CD4-positive, CD25-positive, alpha-beta regulatory T cell (primary cell): ENCODE measurements at regions not wholly inside any gene's neighbourhood (a gene's known extent, or its start where the extent isn't known, plus 50 kb on each side); places are given as distances from the start of the nearest gene placed in this dataset.

Experiments used
- ATAC-seq, 2 donors: fragments of 150-1000 bp; cut with Tn5 transposase; one replicate each; pipeline ENCODE4 v1.10.0; 2021; ENCODE audit warnings: low read depth in 2 of 2, moderate number of reproducible peaks in 2 of 2, moderate library complexity in 1 of 2
- DNase-seq, 3 donors: peaks; one replicate each; pipeline versions ENCODE4 v3.0.0 to v3.0.0-alpha.2; 2012 to 2022; ENCODE audit warnings: mixed read lengths in 1 of 3
- H3K27ac ChIP-seq: one replicate; pipeline ENCODE4 v1.7.0; 2013; ENCODE audit warnings: mild to moderate bottlenecking, low read length; ENCODE audit not compliant: insufficient read depth, poor library complexity, severe bottlenecking
- H3K27me3 ChIP-seq: one replicate; pipeline ENCODE4 v1.7.0; 2013; ENCODE audit warnings: low read length; ENCODE audit not compliant: control insufficient read depth, insufficient read depth
- H3K36me3 ChIP-seq: one replicate; pipeline ENCODE4 v1.7.0; 2013; ENCODE audit warnings: mild to moderate bottlenecking, low read length, moderate library complexity; ENCODE audit not compliant: control insufficient read depth, insufficient read depth
- H3K4me1 ChIP-seq: 2 replicates; pipeline ENCODE4 v1.7.0; 2013; ENCODE audit warnings: mild to moderate bottlenecking, low read length; ENCODE audit not compliant: insufficient read depth, control insufficient read depth, poor library complexity, severe bottlenecking
- H3K4me3 ChIP-seq: one replicate; pipeline ENCODE4 v1.7.0; 2013; ENCODE audit warnings: low read depth, mild to moderate bottlenecking, low read length, moderate library complexity
- H3K9me3 ChIP-seq, 2 experiments: 1 replicate in 1 of 2; 2 replicates in 1 of 2; pipeline ENCODE4 v1.7.0; 2013; ENCODE audit warnings: low read length in 2 of 2, mild to moderate bottlenecking in 1 of 2, moderate library complexity in 1 of 2; ENCODE audit not compliant: control insufficient read depth in 2 of 2
- H3K27ac Mint-ChIP-seq, 3 donors: one replicate each; pipeline ENCODE4 v1.8.0; 2020 to 2022; ENCODE audit warnings: mild to moderate bottlenecking in 3 of 3, mixed read lengths in 3 of 3, moderate library complexity in 2 of 3
- H3K27me3 Mint-ChIP-seq: one replicate; pipeline ENCODE4 v1.8.0; 2022; ENCODE audit warnings: mild to moderate bottlenecking, mixed read lengths
- H3K36me3 Mint-ChIP-seq: one replicate; pipeline ENCODE4 v1.8.0; 2020; ENCODE audit warnings: mixed read lengths
- H3K4me1 Mint-ChIP-seq, 4 donors: one replicate each; pipeline ENCODE4 v1.8.0; 2020 to 2022; ENCODE audit warnings: mixed read lengths in 4 of 4, mild to moderate bottlenecking in 1 of 4
- H3K4me3 Mint-ChIP-seq, 4 donors: one replicate each; pipeline ENCODE4 v1.8.0; 2020 to 2022; ENCODE audit warnings: mild to moderate bottlenecking in 4 of 4, mixed read lengths in 4 of 4, moderate library complexity in 3 of 4
- H3K9me3 Mint-ChIP-seq, 7 donors: one replicate each; pipeline ENCODE4 v1.8.0; 2020 to 2022; ENCODE audit warnings: mixed read lengths in 7 of 7, mild to moderate bottlenecking in 3 of 7, moderate library complexity in 2 of 7

GRCh38 chr10:128364631-128365030 lies 238.4 kb upstream of the MKI67 start:
- H3K4me3 ChIP-seq, result no peak overlapping the region
- no peak overlapping the region for H3K27ac ChIP-seq
- Mint-ChIP-seq H3K27ac (no peak overlapping the region), H3K4me3 (no peak overlapping the region), H3K27me3 (no peaks in the 10 kb centered on the region), H3K36me3 (no peaks in the 10 kb centered on the region), H3K9me3 (peaks cover 0 to 7% (median 0%) of the 10 kb centered on the region in 7 donors), H3K4me1 (no peaks in the 10 kb centered on the region)
- H3K27me3 ChIP-seq, result no peaks in the 10 kb centered on the region
- no peaks in the 10 kb centered on the region for H3K36me3 ChIP-seq
- H3K9me3 ChIP-seq, result no peaks in the 10 kb centered on the region
- DNase-seq (no peak), ATAC-seq (no peak)
- H3K4me1 ChIP-seq, result no peaks in the 10 kb centered on the region

- no peaks in the 10 kb centered on the region for H3K4me1 ChIP-seq
- H3K4me3 ChIP-seq, result no peak overlapping the region
- H3K36me3 ChIP-seq, result no peaks in the 10 kb centered on the region
- no peaks in the 10 kb centered on the region for H3K9me3 ChIP-seq
- no peak for DNase-seq
- Mint-ChIP-seq H3K27me3 (no peaks in the 10 kb centered on the region), H3K4me1 (no peaks in the 10 kb centered on the region), H3K27ac (no peak overlapping the region), H3K4me3 (no peak overlapping the region), H3K36me3 (no peaks in the 10 kb centered on the region), H3K9me3 (peaks cover 0 to 7% (median 0%) of the 10 kb centered on the region in 7 donors)
- no peak for ATAC-seq
- H3K27me3 ChIP-seq, result no peaks in the 10 kb centered on the region
- no peak overlapping the region for H3K27ac ChIP-seq
Measured at GRCh38 chr10:128365156-128365725, 239.0 kb upstream of the MKI67 start.

- no peak overlapping the region for H3K27ac Mint-ChIP-seq
- no peaks in the 10 kb centered on the region for H3K4me1 ChIP-seq
- H3K9me3 Mint-ChIP-seq, result peaks cover 0 to 11% (median 0%) of the 10 kb centered on the region in 7 donors
- H3K27me3 ChIP-seq, result no peaks in the 10 kb centered on the region
- no peak overlapping the region for H3K27ac ChIP-seq
- no peaks in the 10 kb centered on the region for H3K4me1 Mint-ChIP-seq
- H3K4me3 ChIP-seq, result no peak overlapping the region
- H3K9me3 ChIP-seq, result no peaks in the 10 kb centered on the region
- no peaks in the 10 kb centered on the region for H3K36me3 ChIP-seq
- no peaks in the 10 kb centered on the region for H3K36me3 Mint-ChIP-seq
- H3K27me3 Mint-ChIP-seq, result no peaks in the 10 kb centered on the region
- DNase-seq, result no peak
- no peak for ATAC-seq
- no peak overlapping the region for H3K4me3 Mint-ChIP-seq
Measured at GRCh38 chr10:128367807-128368206, 241.6 kb upstream of the MKI67 start.

- Histone ChIP-seq H3K4me1 (no peaks in the 10 kb centered on the region), H3K36me3 (no peaks in the 10 kb centered on the region), H3K9me3 (no peaks in the 10 kb centered on the region), H3K27ac (no peak overlapping the region), H3K27me3 (no peaks in the 10 kb centered on the region), H3K4me3 (no peak overlapping the region)
- Mint-ChIP-seq H3K4me1 (peaks cover 0 to 7% (median 2%) of the 10 kb centered on the region in 4 donors), H3K4me3 (no peak overlapping the region), H3K27me3 (peaks cover 8% of the 10 kb centered on the region), H3K36me3 (no peaks in the 10 kb centered on the region), H3K27ac (no peak overlapping the region), H3K9me3 (peaks cover 0 to 5% (median 0%) of the 10 kb centered on the region in 7 donors)
- ATAC-seq (no peak), DNase-seq (no peak)
Measured at GRCh38 chr10:128369101-128369650, 243.0 kb upstream of the MKI67 start.

- no peak overlapping the region for H3K27ac ChIP-seq
- H3K27me3 Mint-ChIP-seq, result peaks cover 14% of the 10 kb centered on the region
- H3K36me3 ChIP-seq, result no peaks in the 10 kb centered on the region
- peaks cover 0 to 7% (median 2%) of the 10 kb centered on the region in 4 donors for H3K4me1 Mint-ChIP-seq
- H3K27ac Mint-ChIP-seq, result no peak overlapping the region
- DNase-seq (peak in 1 of 3 donors; percentile 17), ATAC-seq (no peak)
- H3K9me3 Mint-ChIP-seq, result peaks cover 0 to 4% (median 0%) of the 10 kb centered on the region in 7 donors
- no peak overlapping the region for H3K4me3 Mint-ChIP-seq
- no peaks in the 10 kb centered on the region for H3K36me3 Mint-ChIP-seq
- no peaks in the 10 kb centered on the region for H3K9me3 ChIP-seq
- H3K4me3 ChIP-seq, result no peak overlapping the region
- H3K27me3 ChIP-seq, result no peaks in the 10 kb centered on the region
- no peaks in the 10 kb centered on the region for H3K4me1 ChIP-seq
Measured at GRCh38 chr10:128373071-128373749, 247.0 kb upstream of the MKI67 start.

DNA sequence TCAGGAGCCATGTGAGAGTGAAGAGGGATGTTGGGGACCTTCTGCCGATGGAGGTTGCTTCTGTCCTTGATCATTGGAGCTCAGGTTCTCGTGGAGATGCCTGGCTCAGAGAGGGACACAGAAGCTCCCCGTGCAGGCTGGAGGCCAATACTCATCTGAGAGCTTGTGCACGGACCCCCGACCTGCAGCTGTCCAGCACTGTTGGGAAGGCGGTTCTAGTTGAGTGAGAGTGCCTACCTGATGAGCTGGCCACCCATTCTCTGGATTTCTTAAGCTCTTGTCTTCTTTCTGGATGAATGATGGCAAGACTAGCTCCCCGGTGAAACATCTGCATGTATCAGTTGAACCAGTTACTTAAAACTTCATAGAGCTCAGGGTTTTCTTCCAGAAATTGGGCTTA lies 247.6 kb upstream of the MKI67 start:
- Histone ChIP-seq H3K4me3 (no peak overlapping the region), H3K36me3 (no peaks in the 10 kb centered on the region), H3K27ac (no peak overlapping the region), H3K27me3 (no peaks in the 10 kb centered on the region), H3K4me1 (no peaks in the 10 kb centered on the region), H3K9me3 (no peaks in the 10 kb centered on the region)
- Mint-ChIP-seq H3K4me1 (peaks cover 0 to 7% (median 2%) of the 10 kb centered on the region in 4 donors), H3K36me3 (no peaks in the 10 kb centered on the region), H3K4me3 (no peak overlapping the region), H3K27ac (no peak overlapping the region), H3K9me3 (peaks cover 0 to 4% (median 0%) of the 10 kb centered on the region in 7 donors), H3K27me3 (peaks cover 16% of the 10 kb centered on the region)
- ATAC-seq, result no peak
- no peak for DNase-seq

DNA sequence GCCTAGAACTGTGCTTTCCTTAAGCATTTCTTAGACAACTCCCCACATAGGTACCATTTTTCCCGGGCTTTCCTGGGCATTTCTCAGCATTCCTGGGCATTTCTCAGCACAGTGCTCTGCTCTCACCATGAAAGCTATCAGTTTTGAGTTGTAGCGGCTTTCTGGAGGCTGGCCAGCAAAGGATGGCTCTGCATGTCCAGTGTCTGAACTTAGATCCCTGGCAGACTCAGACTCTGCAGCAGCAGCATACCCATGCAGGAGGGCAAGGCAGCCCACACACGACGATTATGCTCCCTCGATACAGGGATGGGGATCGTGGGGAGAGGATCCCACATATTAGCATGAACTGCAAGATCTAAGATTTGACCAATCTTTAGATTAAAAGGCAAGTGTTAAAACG lies 248.9 kb upstream of the MKI67 start:
- no peak overlapping the region for H3K4me3 ChIP-seq
- Mint-ChIP-seq H3K4me3 (no peak overlapping the region), H3K27ac (no peak overlapping the region), H3K4me1 (peaks cover 0 to 7% (median 2%) of the 10 kb centered on the region in 4 donors), H3K9me3 (peaks cover 0 to 4% (median 0%) of the 10 kb centered on the region in 7 donors), H3K27me3 (peaks cover 16% of the 10 kb centered on the region), H3K36me3 (no peaks in the 10 kb centered on the region)
- ATAC-seq (no peak), DNase-seq (no peak)
- H3K4me1 ChIP-seq, result no peaks in the 10 kb centered on the region
- no peaks in the 10 kb centered on the region for H3K27me3 ChIP-seq
- no peak overlapping the region for H3K27ac ChIP-seq
- no peaks in the 10 kb centered on the region for H3K9me3 ChIP-seq
- H3K36me3 ChIP-seq, result no peaks in the 10 kb centered on the region
